ENCODE measurements at regions not wholly inside any gene's neighbourhood (a gene's known extent, or its start where the extent isn't known, plus 50 kb on each side); places are given as distances from the start of the nearest gene placed in this dataset.

- no peak for TF ChIP-seq BACH2 (CRISPR knock-in tag; IDR thresholded peaks at IDR 0.05; ENCODE audit: borderline replicate concordance)
- TF ChIP-seq OSR1 (CRISPR knock-in tag; IDR thresholded peaks at IDR 0.05) = no peak
- no peak for TF ChIP-seq ESRRG (CRISPR knock-in tag; IDR thresholded peaks at IDR 0.05)
- TF ChIP-seq TSHZ2 (CRISPR knock-in tag; IDR thresholded peaks at IDR 0.05) = no peak
- TF ChIP-seq ZNF70 (CRISPR knock-in tag; IDR thresholded peaks at IDR 0.05) = no peak
- TF ChIP-seq TCF4 (CRISPR knock-in tag; IDR thresholded peaks at IDR 0.05; ENCODE audit: borderline replicate concordance) = no peak
- no peak for TF ChIP-seq PATZ1 (CRISPR knock-in tag; IDR thresholded peaks at IDR 0.05; ENCODE audit: borderline replicate concordance)
- no peak for TF ChIP-seq CSRNP3 (CRISPR knock-in tag; IDR thresholded peaks at IDR 0.05)
- TF ChIP-seq PPARA (CRISPR knock-in tag; IDR thresholded peaks at IDR 0.05; ENCODE audit: borderline replicate concordance) = no peak
- TF ChIP-seq GLIS3 (CRISPR knock-in tag; IDR thresholded peaks at IDR 0.05) = no peak
- no peak for TF ChIP-seq SNAI2 (CRISPR knock-in tag; IDR thresholded peaks at IDR 0.05)
- no peak for TF ChIP-seq CREB5 (CRISPR knock-in tag; IDR thresholded peaks at IDR 0.05; ENCODE audit: low read depth)
- ATAC-seq = no peak
Measured at GRCh38 chr7:118572604-118573003, 348.1 kb downstream of the ANKRD7 start.

- ATAC-seq = peak; percentile 68; the same call in 2 of the 3 replicates
Measured at GRCh38 chr7:118573085-118573484, 348.6 kb downstream of the ANKRD7 start.

More at GRCh38 chr7:118573085-118573484, 348.6 kb downstream of the ANKRD7 start:
- no peak for TF ChIP-seq GLIS3 (CRISPR knock-in tag; IDR thresholded peaks at IDR 0.05)
- peak; percentile 44; the same call in 1 of the 2 replicates for TF ChIP-seq SNAI2 (CRISPR knock-in tag; IDR thresholded peaks at IDR 0.05)
- TF ChIP-seq CREB5 (CRISPR knock-in tag; IDR thresholded peaks at IDR 0.05; ENCODE audit: low read depth) = 0 out of 2 replicates have a peak, but pooled peaks have one; percentile 15
- TF ChIP-seq CSRNP3 (CRISPR knock-in tag; IDR thresholded peaks at IDR 0.05) = 0 out of 2 replicates have a peak, but pooled peaks have one; percentile 37
- no peak for TF ChIP-seq TOX (CRISPR knock-in tag; IDR thresholded peaks at IDR 0.05; ENCODE audit: borderline replicate concordance)
- TF ChIP-seq TCF4 (CRISPR knock-in tag; IDR thresholded peaks at IDR 0.05; ENCODE audit: borderline replicate concordance) = peak; percentile 78
- peak; percentile 84 for TF ChIP-seq ISL1 (CRISPR knock-in tag; IDR thresholded peaks at IDR 0.05)
- no peak; the same call in 1 of the 2 replicates for TF ChIP-seq TSHZ2 (CRISPR knock-in tag; IDR thresholded peaks at IDR 0.05)
- no peak for TF ChIP-seq CSDC2 (CRISPR knock-in tag; IDR thresholded peaks at IDR 0.05)
- TF ChIP-seq RARB (CRISPR knock-in tag; IDR thresholded peaks at IDR 0.05) = no peak

All from SK-N-SH treated with all-trans-retinoic acid at 6 μM for 48 hours (cell line).